Peyer's patch (tissue), 4 donors: ENCODE measurements at regions not wholly inside any gene's neighbourhood (a gene's known extent, or its start where the extent isn't known, plus 50 kb on each side); places are given as distances from the start of the nearest gene placed in this dataset.

Experiments
- DNase-seq, 3 donors: peaks; one replicate each; pipeline ENCODE4 v3.0.0-alpha.2; 2017 to 2019
- H3K27ac ChIP-seq, 4 donors: fragments of 200-600 bp; sonication (generic); one replicate each; pipeline ENCODE4 v1.5.1; 2016 to 2019
- H3K27me3 ChIP-seq, 2 donors: fragments of 200-600 bp; sonication (generic); one replicate each; pipeline ENCODE4 v1.5.1; 2019
- H3K36me3 ChIP-seq, 3 donors: fragments of 200-600 bp; sonication (generic); one replicate each; pipeline ENCODE4 v1.5.1; 2016 to 2019
- H3K4me1 ChIP-seq, 4 donors: fragments of 200-600 bp; sonication (generic); one replicate each; pipeline ENCODE4 v1.5.1; 2016 to 2019
- H3K4me3 ChIP-seq, 4 donors: fragments of 200-600 bp; sonication (generic); 1 replicate in 3 of 4; 2 replicates in 1 of 4; pipeline ENCODE4 v1.5.1; 2016 to 2019; ENCODE audit warnings: mild to moderate bottlenecking in 1 of 4
- H3K9me3 ChIP-seq, 4 donors: fragments of 200-600 bp; sonication (generic); one replicate each; pipeline ENCODE4 v1.5.1; 2016 to 2019; ENCODE audit warnings: mild to moderate bottlenecking in 1 of 4
- POLR2A ChIP-seq, 2 donors: fragments of 450-650 bp; IDR thresholded peaks; one replicate each; pipeline ENCODE4 v1.5.1; 2017; ENCODE audit warnings: antibody characterized with exemption in 2 of 2, mild to moderate bottlenecking in 2 of 2, moderate library complexity in 2 of 2
- TF ChIP-seq, protein P1 (sequence below), 6 experiments: fragments of 450-650 bp in 4 of 6; fragments of 200-600 bp in 2 of 6; sonication (generic) in 1 of 6; IDR thresholded peaks; one replicate each; pipeline ENCODE4 v1.5.1; 2017 to 2019; ENCODE audit warnings: antibody characterized with exemption in 6 of 6, mild to moderate bottlenecking in 3 of 6, moderate library complexity in 1 of 6

DNA sequence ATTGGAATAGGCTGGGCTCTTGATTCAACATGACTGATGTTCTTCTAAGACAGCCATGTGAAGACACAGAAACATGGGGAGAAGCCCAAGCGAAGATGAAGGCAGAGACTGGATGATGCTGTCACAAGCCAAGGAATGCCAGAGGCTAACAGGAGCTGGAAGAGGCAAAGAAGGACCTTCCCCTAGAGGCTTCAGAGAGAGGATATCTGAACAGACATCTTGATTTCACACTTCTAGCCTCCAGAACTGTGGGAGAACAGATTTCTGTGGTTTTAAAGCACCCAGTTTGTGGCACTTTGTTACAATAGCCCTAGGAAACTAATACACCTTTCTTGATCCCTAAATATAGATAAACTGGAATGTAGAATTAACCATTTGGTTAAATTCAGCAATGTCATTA lies 127.0 kb downstream of the EDN1 start:
- Histone ChIP-seq H3K27ac (no peak overlapping the region), H3K27me3 (no peaks in the 10 kb centered on the region), H3K4me3 (no peak overlapping the region), H3K9me3 (peaks cover 0 to 2% (median 0%) of the 10 kb centered on the region in 4 donors), H3K4me1 (peaks cover 0 to 11% (median 0%) of the 10 kb centered on the region in 4 donors), H3K36me3 (no peaks in the 10 kb centered on the region)
- TF ChIP-seq POLR2A (IDR thresholded peaks at IDR 0.05), result no peak
- TF ChIP-seq, protein P1, sequence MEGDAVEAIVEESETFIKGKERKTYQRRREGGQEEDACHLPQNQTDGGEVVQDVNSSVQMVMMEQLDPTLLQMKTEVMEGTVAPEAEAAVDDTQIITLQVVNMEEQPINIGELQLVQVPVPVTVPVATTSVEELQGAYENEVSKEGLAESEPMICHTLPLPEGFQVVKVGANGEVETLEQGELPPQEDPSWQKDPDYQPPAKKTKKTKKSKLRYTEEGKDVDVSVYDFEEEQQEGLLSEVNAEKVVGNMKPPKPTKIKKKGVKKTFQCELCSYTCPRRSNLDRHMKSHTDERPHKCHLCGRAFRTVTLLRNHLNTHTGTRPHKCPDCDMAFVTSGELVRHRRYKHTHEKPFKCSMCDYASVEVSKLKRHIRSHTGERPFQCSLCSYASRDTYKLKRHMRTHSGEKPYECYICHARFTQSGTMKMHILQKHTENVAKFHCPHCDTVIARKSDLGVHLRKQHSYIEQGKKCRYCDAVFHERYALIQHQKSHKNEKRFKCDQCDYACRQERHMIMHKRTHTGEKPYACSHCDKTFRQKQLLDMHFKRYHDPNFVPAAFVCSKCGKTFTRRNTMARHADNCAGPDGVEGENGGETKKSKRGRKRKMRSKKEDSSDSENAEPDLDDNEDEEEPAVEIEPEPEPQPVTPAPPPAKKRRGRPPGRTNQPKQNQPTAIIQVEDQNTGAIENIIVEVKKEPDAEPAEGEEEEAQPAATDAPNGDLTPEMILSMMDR (IDR thresholded peaks at IDR 0.05), result no peak
- no peak for DNase-seq

DNA sequence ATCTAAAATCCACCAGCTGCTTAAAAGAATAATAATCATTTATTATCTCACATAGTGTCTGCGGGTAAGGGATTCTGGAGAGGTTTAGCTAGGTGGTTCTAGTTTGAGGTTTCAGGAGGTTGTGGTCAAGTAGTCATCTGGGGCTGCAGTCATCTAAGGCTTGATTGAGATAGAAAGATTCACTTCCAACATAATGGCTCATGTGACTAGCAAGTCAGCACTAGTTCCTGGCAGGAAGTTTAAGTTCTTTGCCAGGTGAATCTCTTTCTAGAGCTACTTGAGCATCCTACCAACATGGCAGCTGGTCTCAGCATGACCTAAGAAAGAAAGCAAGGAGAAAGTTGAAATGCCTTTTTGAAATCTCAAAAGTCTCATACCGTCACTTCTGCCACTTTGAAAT lies 128.8 kb downstream of the EDN1 start:
- Histone ChIP-seq H3K4me3 (no peak overlapping the region), H3K4me1 (no peaks in the 10 kb centered on the region), H3K27ac (no peak overlapping the region), H3K27me3 (no peaks in the 10 kb centered on the region), H3K36me3 (no peaks in the 10 kb centered on the region), H3K9me3 (peaks cover 0 to 2% (median 0%) of the 10 kb centered on the region in 4 donors)
- TF ChIP-seq, protein P1 (IDR thresholded peaks at IDR 0.05), result no peak
- TF ChIP-seq POLR2A (IDR thresholded peaks at IDR 0.05), result no peak
- no peak for DNase-seq

DNA sequence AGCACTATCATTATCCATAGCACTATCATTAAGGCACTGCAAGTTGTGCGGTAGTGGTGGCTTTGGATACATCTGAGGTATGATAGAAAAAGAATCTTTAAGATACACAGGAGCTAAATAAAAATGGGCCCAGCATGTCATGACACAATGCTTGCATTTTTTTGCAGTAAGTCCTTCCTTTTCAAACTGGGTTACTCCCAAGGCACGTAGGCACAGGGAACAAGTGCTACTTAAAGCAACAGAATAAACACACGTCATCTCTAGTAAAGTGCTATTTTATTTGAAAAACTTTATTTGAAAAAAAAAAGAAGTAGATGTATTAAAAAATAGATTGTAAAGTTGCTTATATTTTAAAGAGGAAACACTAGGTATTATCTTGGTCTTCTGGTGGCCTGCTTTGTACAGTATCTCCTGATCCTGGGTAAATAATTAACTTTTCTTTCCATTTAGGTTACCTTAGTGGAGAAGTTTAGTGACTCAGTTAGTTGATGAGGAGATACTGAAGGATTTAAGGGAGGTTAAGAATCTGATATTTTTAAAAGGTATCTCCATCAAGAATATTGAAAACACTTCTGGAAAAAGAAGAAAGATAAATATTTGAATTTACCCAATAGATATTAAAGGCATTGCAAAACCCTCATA lies 129.6 kb downstream of the EDN1 start:
- H3K27ac ChIP-seq, result no peak overlapping the region
- H3K36me3 ChIP-seq, result no peaks in the 10 kb centered on the region
- H3K9me3 ChIP-seq, result peaks cover 0 to 2% (median 0%) of the 10 kb centered on the region in 4 donors
- no peaks in the 10 kb centered on the region for H3K27me3 ChIP-seq
- no peaks in the 10 kb centered on the region for H3K4me1 ChIP-seq
- no peak for DNase-seq
- no peak overlapping the region for H3K4me3 ChIP-seq
- TF ChIP-seq POLR2A (IDR thresholded peaks at IDR 0.05), result no peak
- TF ChIP-seq, protein P1 (IDR thresholded peaks at IDR 0.05), result no peak

DNA sequence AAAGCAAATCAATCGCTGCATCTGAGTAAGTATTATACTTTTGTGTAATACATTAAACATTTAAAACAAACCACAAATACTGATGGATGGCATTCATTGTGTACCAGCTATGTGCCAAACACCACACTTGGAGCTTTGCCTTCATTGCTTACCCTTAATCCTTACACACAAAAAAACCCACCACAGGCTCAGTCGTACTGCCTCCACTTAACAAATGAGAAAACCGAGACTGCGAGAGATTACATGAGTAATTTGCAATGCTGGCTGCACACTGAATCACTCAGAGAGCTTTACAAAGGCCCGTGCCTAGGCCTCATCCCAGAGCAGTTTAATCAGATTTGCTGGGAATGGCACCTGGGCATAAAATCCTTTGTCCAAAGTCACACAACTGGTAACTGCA lies 130.5 kb downstream of the EDN1 start:
- DNase-seq, result no peak
- TF ChIP-seq POLR2A (IDR thresholded peaks at IDR 0.05), result no peak
- TF ChIP-seq, protein P1 (IDR thresholded peaks at IDR 0.05), result no peak

DNA sequence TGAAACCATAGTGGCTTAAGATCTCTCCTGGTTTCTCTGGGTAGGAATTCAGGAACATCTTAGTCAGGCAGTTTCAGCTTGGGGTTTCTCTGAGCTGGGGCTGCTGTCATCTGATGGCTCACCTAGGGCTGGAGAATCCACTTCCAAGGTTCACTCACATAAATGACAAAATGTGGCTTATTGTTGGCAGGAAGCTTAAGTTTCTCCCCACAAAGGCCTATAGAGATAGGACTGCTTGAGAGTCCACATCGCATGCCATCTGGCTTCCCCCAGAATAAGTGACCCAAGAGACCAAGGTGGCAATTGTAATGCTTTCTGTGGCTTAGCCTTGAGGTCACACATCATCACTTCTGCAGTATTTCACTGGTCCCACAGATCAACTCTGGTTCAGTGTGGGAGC lies 131.4 kb downstream of the EDN1 start:
- Histone ChIP-seq H3K27ac (no peak overlapping the region), H3K9me3 (peaks cover 0 to 2% (median 0%) of the 10 kb centered on the region in 4 donors), H3K27me3 (no peaks in the 10 kb centered on the region), H3K4me1 (no peaks in the 10 kb centered on the region), H3K36me3 (no peaks in the 10 kb centered on the region), H3K4me3 (no peak overlapping the region)
- TF ChIP-seq, protein P1 (IDR thresholded peaks at IDR 0.05), result no peak
- TF ChIP-seq POLR2A (IDR thresholded peaks at IDR 0.05), result no peak
- no peak for DNase-seq

More for the DNA sequence above, 130.5 kb downstream of the EDN1 start:
- Histone ChIP-seq H3K4me3 (no peak overlapping the region), H3K4me1 (no peaks in the 10 kb centered on the region), H3K27ac (no peak overlapping the region), H3K36me3 (no peaks in the 10 kb centered on the region), H3K9me3 (peaks cover 0 to 2% (median 0%) of the 10 kb centered on the region in 4 donors), H3K27me3 (no peaks in the 10 kb centered on the region)
